Activated T-helper 9 cell treated with anti-CD3 and anti-CD28 coated beads, Interleukin-2, amount 50 U/mL, for 16 hours (primary cell): ENCODE measurements at regions not wholly inside any gene's neighbourhood (a gene's known extent, or its start where the extent isn't known, plus 50 kb on each side); places are given as distances from the start of the nearest gene placed in this dataset.
"Not testable (repeated sequence)": the region's sequence is repeated elsewhere in the genome, so short reads cannot be mapped to it uniquely, and the experiment has no call there.

Experiments
- DNase-seq: peaks from one replicate; pipeline ENCODE4 v3.0.0-alpha.2; 2020; ENCODE audit warnings: low read depth

GRCh38 chr7:65251851-65252620, 121.6 kb upstream of the ZNF92 start:
- DNase-seq, result peak; percentile 24

GRCh38 chr7:65250697-65251395, 122.8 kb upstream of the ZNF92 start:
- DNase-seq, result no peak

- DNase-seq, result no peak
These were observed 123.4 kb upstream of the ZNF92 start for GRCh38 chr7:65250216-65250615.

GRCh38 chr7:65247491-65247890, 126.2 kb upstream of the ZNF92 start:
- DNase-seq, result no peak

GRCh38 chr7:65239707-65240352, 133.8 kb upstream of the ZNF92 start:
- DNase-seq, result no peak

- no peak for DNase-seq
These were observed 134.3 kb upstream of the ZNF92 start for GRCh38 chr7:65239324-65239706.

GRCh38 chr7:65238785-65239184, 134.9 kb upstream of the ZNF92 start:
- DNase-seq, result no peak

- no peak for DNase-seq
These were observed 138.1 kb upstream of the ZNF92 start for GRCh38 chr7:65235586-65235985.

- DNase-seq, result no peak
These were observed 140.1 kb upstream of the ZNF92 start for GRCh38 chr7:65233409-65234034.

- no peak for DNase-seq
These were observed 143.4 kb upstream of the ZNF92 start for GRCh38 chr7:65230231-65230630.

GRCh38 chr7:65225422-65226006, 148.1 kb upstream of the ZNF92 start:
- DNase-seq, result no peak

- DNase-seq, result no peak
These were observed 151.0 kb upstream of the ZNF92 start for GRCh38 chr7:65222655-65223054.

- DNase-seq, result no peak
These were observed 152.0 kb upstream of the ZNF92 start for GRCh38 chr7:65221683-65222082.

GRCh38 chr7:65219623-65220022, 154.0 kb upstream of the ZNF92 start:
- no peak for DNase-seq

- peak; percentile 31 for DNase-seq
These were observed 157.2 kb upstream of the ZNF92 start for GRCh38 chr7:65216469-65216868.

GRCh38 chr7:65213260-65213659, 160.4 kb upstream of the ZNF92 start:
- DNase-seq, result not testable (repeated sequence)

GRCh38 chr7:65199221-65199620, 174.4 kb upstream of the ZNF92 start:
- DNase-seq, result not testable (repeated sequence)

- not testable (repeated sequence) for DNase-seq
These were observed 180.2 kb upstream of the ZNF92 start for GRCh38 chr7:65193334-65194058.

- not testable (repeated sequence) for DNase-seq
These were observed 170.6 kb upstream of the ERV3-1 start for GRCh38 chr7:65177041-65177440.

GRCh38 chr7:65150105-65150504, 143.6 kb upstream of the ERV3-1 start:
- not testable (repeated sequence) for DNase-seq

GRCh38 chr7:65146118-65146914, 139.8 kb upstream of the ERV3-1 start:
- not testable (repeated sequence) for DNase-seq
